Suppressor macrophage treated with lipopolysaccharide for 1 hour (primary cell): ENCODE measurements at regions not wholly inside any gene's neighbourhood (a gene's known extent, or its start where the extent isn't known, plus 50 kb on each side); places are given as distances from the start of the nearest gene placed in this dataset.

Experiments
- DNase-seq, 3 donors: peaks; one replicate each; pipeline ENCODE4 v3.0.0-alpha.2; 2020 to 2022

GRCh38 chr16:86395477-86395876, 114.8 kb upstream of the FOXF1 start:
- DNase-seq: no peak

DNA sequence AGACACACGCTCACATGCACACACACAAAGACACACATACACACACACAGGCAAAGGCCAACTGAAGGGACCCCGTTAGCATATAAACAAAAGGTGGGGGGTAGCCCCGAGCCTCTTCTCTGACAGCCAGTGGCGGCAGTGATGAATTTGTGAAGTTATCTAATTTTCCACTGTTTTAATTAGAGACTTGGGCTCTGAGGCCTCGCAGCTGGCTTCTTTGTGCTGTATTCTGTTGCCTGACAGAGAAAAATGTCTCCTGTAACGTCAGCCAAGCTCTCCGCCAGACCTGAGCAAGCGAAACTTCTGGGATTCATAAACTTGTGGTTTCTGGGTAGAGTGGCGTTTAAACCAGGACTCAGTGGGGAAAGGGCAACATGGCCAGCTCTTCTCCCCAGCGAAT, 113.9 kb upstream of the FOXF1 start:
- no peak for DNase-seq

GRCh38 chr16:86396901-86397311, 113.4 kb upstream of the FOXF1 start:
- no peak for DNase-seq

DNA sequence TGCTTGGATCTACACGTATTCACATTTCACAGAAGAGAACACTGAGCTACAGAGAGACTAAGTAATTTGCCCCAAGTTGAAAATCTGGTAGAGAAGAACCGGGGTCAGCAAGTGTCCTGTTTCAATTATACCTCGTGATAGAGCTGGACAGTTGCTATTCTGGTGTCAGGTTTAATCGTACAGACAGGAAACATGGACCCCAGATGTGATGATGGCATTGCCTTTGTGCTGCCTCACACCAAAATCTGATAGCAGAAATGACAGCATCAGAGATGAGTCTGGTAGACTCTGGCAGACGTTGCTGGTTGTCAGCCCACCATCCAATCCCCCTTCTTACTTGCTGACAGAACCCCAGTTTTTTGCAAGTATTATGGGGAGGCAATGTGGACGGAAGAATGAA, 112.1 kb upstream of the FOXF1 start:
- no peak for DNase-seq

GRCh38 chr16:86398622-86399021, 111.7 kb upstream of the FOXF1 start:
- peak; percentile 10 to 24 (median 14) for DNase-seq

- DNase-seq: no peak
Observed at GRCh38 chr16:86401126-86401525, 109.2 kb upstream of the FOXF1 start.

DNA sequence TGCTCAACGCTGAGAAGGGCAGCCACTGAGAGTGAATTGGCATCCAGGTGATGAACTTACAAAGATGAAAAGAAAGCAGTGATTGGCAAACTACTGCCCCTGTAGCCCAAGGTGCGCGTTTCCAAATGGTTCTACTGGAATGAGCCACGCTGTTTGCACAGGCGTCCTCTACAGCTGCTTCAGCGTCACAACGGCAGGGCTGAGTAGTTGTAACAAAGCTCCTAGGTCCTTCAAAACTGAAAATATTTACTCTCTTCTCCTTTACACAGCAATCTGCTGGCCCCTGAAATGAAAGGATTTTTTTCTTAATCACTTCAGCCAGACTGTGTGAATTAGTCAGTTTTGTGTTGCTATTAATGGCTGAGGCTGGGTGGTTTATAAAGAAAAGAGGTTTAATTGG, 107.2 kb upstream of the FOXF1 start:
- no peak for DNase-seq

DNA sequence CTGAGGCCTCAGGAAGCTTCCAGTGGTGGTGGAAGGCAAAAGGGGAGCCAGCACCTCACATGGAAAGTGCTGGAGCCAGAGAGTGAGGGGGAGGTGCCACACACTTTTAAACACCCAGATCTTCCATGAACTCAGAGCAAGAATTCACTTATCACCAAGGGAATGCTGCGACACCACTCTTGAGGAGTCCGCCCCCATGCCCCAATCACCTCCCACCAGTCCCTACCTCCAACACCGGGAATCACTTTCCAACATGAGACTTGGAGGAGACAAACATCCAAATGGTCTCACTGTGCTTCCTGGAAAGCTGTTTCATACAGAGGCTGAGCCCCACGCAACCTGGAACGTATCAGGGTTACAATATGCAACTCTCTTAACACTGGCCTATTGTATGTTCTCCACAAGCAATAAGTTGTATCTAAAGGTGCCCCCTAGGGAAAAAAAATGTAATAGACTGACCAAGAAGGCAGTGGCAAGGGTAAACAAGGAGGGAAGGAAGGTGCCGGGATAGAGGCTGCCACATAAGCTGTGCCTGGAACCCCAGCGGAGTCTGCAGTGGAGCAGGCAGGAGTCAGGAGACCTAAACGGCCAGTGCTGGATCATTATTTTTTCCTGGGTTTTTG, 106.7 kb upstream of the FOXF1 start:
- DNase-seq: no peak

- DNase-seq: no peak
Observed at GRCh38 chr16:86404678-86405077, 105.6 kb upstream of the FOXF1 start.

DNA sequence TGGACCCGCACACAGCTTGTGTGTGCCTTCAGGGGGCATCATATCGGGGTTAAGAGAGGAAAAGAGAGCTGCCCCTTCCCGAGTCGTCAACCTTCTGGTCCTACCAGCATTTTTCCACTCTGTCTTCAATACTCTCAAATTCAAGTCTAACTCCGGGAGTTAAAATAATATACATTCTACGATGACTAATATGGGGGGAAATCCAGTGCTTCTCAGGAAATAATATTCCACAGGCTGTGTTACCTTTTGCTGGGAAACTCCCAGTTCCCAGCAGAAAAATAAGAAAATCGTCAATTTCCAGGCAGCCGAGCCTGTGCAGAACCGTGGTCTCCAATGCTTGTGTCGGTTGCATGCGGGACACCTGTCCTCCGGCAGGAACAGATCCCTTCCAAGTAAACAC, 105.0 kb upstream of the FOXF1 start:
- no peak for DNase-seq

DNA sequence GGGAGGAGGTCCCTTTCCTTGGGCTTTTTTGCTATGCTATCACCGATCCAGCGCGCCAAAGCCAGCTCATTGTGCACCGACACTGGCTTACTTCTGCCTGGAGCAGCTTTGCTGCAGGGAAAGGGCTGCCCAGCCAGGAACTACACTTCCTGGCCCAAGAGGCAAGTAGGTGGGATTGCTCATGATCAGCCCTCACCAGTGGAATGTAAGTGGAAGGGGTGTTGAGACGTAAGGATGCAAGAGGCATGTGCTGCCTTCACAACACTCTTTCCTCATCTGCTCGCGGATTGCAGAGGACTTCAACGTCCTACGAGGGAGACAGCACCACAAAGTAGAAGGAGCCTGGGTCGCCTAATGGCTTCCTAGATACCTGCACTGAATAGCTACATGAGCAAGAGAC, 104.3 kb upstream of the FOXF1 start:
- no peak for DNase-seq

DNA sequence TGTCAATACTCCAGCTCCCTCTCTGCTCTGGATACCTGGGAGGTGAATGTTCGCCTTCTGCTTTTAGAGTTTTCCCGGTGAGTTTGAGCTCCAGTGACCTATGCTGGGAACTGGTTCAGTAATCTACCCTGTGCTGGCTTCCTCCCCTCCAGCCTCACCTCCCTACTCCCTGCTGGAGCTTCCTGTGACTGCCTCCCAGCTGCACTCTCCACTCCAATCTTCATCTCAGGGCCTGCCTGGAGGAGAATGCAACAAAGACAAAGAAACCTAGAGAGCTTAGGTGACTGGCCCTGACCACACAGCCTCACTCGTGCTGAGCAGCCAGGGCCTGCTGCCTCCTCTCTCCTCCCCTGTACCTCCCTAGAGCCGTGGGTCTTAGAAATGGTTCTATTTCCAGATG, 101.6 kb upstream of the FOXF1 start:
- no peak for DNase-seq

GRCh38 chr16:86410081-86410480, 100.2 kb upstream of the FOXF1 start:
- DNase-seq: no peak

- no peak for DNase-seq
Observed at GRCh38 chr16:86410529-86410928, 99.8 kb upstream of the FOXF1 start.

GRCh38 chr16:86411897-86412296, 98.4 kb upstream of the FOXF1 start:
- no peak for DNase-seq

DNA sequence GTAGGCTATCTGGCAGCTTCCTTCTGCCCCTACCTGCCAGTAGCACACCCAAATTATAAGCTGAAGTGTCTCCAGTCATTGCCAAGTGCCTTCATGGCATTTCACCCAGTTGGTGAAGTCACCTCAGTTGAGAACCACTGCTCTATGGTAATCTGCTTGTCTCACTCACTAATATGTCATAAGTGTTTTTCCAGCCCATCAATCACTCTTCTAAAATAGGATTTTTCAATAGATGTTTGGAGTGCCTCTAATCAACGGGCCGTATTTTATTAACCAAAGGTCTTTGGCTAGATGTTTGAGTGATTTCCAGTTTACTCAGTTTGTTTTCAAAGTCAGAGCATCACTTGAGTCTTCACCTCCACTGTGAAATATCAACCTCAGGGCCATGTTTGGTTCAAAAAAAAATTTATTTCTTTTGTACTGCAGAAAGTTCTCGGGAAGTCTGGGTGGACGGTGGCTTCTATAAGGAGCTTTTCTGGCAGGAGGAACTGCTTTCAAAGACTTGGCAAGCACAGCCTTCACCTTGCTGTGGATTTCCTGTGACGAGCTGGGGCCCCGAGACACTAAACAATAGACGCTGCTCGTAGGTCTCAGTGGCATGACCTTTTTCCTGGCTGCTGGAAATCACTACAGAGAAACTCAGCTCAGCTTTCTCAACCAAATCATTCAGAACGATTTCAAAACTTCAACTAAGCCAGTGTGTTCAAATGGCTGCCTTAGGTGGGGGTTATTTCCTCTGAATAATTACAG, 95.2 kb upstream of the FOXF1 start:
- no peak for DNase-seq

DNA sequence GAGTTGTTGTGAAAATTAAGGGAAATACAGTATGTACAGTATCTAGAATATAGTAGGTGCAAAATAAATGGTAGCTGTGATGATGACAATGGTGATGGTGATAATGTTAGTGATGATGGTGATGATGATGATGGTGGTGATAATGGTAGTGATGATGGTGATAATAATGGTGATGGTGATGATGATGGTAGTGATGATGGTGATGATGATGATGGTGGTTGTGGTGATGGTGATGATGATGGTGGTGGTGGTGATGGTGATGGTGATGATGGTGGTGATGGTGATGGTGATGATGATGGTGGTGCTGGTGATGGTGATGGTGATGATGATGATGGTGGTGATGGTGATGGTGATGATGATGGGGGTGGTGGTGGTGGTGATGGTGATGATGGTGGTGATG, 91.3 kb upstream of the FOXF1 start:
- DNase-seq: no peak

GRCh38 chr16:86419518-86419917, 90.8 kb upstream of the FOXF1 start:
- DNase-seq: no peak

DNA sequence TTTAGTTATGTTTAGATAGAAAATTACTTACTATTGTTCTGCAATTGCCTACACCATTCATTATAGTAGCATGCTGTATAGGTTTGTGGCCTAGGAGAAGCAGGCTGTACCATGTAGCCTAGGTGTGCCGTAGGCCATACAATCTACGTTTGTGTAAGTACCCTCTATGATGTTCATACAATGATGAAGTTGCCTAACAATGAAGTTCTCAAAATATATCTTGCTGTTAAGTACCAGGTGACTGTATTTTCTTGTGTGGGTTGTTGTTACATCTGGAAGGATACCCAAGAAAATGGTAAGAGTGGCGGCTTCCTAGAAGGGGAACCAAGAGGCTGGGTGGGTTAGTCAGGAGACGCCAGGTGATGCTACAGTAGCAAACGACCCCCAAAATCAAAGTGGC, 88.3 kb upstream of the FOXF1 start:
- no peak for DNase-seq

DNA sequence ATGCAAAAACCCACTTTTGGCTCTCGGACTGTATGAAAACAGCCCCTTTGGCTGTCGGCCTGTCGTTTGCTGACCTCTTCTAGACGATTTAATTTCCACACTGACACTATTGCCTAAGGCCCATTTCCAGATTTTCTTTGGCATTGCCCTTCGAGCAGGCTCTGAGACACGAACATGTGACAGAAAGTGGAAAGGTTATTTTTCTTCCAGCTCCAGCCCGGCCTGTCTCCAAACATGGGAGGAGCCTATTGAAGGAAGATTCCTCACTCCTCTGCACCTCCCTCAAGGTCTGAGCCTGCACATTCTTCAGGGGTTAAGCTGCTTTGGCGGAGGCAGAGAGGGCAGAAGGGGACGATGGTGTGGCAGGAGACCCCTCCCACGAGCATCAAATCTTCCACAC, 85.9 kb upstream of the FOXF1 start:
- DNase-seq: no peak

- no peak for DNase-seq
Observed at GRCh38 chr16:86424985-86425384, 85.3 kb upstream of the FOXF1 start.

DNA sequence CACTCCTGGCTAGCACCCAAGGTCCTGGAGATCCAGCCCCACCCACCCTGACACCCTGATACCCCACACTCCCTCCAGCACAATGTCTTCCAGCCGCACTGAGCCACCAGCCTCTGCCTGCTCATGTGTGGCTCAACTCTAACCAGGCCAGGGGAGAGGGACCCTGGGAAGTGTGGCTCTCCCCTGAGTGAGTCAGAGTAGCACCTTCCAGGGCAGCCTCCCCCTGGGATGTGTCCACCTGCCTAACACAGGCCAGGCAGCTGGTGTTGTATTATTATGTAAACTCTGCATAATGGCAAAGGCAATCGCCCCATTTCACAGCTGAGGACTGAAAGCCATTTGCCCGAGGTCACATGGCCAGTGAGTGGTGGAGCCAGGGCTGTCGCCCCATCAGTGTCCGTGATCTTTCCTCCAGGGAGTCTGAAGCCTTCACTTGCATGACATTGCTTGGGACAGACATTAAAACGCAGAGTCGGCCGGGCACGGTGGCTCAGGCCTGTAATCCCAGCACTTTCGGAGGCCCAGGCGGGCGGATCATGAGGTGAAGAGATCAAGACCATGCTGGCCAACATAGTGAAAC, 84.2 kb upstream of the FOXF1 start:
- DNase-seq: no peak

GRCh38 chr16:86427433-86427851, 82.9 kb upstream of the FOXF1 start:
- no peak for DNase-seq

DNA sequence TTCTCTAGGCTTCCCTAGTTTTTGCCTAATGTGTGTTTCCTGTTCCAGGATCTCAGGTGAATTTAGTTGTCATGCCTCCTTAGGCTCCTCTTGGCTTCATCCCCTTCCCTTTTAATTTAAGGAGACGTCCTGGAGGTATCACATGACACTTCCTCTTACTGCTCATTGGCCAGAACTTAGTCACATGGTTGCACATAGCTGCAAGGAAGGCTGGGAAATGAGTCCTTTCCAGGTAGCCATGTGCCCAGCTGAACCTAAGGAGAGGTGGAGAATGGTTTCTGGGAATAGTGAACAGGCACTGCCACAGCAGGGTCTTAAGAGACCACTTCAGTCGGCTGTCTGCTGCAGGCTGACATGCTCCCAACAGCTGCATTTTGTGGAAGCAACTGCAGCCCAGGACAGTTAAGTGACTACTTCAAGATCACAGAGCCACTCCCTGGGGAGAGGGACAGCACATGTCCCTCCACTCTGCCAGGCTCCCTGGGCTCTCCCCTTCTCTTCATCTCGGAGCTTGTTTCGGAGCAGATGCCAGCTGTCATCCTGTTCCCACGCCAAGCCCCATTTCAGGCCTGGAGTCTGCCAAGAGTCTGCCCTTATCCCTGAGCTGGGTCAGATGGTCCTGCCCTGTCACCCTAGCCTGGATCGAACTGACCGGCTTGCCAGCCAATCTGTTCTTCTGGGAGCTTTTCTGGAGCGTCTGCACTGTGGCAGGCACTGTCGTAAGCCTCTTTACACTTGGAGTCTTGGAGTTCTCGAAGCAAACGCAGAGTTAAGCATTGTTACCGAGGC, 81.4 kb upstream of the FOXF1 start:
- no peak for DNase-seq
